NCI-H82 (cell line): ENCODE measurements at regions not wholly inside any gene's neighbourhood (a gene's known extent, or its start where the extent isn't known, plus 50 kb on each side); places are given as distances from the start of the nearest gene placed in this dataset.
A peak's percentile ranks its signal among the peaks of the same experiment; 100 is the strongest.
"Not testable (repeated sequence)": the region's sequence is repeated elsewhere in the genome, so short reads cannot be mapped to it uniquely, and the experiment has no call there.

Experiments
- DNase-seq: peaks from one replicate; lab custom pipeline; 2025; lab: John Stamatoyannopoulos, UW

DNA sequence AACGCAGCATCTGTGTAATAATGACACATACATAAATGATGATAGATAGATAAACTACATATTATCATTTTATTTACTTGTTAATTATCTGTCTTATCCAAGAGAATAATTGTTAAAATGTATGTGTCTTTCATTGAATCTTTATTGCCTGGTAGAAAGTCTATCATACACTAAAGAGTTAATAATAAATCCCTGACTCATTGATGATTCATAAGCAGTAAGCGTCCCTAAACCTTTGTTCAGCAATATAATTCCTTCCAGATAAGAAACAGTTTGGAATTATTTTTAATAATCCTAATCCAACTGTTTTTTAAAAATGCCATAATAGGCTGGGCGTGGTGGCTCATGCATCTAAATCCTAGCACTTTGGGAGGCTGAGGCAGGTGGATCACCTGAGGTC lies 655.6 kb upstream of the CNTN5 start:
- DNase-seq = no peak

GRCh38 chr11:98365941-98366340 lies 654.8 kb upstream of the CNTN5 start:
- no peak for DNase-seq

DNA sequence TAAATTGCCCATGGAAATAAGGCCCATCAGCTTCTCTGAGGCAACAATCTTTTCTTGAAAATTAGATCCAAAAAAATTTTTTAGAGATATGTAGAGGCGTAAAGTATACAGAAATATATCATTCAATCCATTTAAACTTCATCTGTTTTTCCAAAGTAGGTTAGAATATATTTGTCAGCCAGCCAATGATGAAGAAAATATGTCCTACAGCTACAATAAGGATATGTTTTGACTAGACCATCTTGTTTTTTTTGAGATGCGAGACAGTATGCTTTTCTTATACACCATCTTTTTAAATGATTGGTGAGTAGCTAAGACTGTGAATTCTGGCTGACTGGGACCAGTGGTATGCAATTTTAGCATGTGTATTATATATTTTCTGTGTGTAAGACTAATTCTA lies 630.4 kb upstream of the CNTN5 start:
- DNase-seq = no peak

GRCh38 chr11:98394500-98394899 lies 626.2 kb upstream of the CNTN5 start:
- DNase-seq = not testable (repeated sequence)

DNA sequence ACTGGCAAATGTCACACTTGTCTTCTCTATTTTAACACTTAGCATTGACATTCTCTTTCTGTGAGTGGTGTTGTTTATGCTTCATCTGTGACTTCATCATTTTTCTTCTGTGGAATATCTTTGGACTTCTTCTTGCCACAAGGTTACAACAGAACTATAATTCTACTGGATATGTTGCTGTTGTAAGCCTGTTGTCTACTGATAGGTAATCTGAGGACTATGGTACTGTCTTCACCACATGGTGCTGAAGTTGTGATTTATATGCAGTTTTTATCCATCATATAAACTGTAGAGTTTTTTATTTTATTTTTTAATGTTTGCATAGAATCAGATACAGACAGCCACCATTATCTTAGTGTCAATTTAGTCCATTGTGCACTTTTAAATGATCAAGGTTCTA lies 622.2 kb upstream of the CNTN5 start:
- DNase-seq = no peak

DNA sequence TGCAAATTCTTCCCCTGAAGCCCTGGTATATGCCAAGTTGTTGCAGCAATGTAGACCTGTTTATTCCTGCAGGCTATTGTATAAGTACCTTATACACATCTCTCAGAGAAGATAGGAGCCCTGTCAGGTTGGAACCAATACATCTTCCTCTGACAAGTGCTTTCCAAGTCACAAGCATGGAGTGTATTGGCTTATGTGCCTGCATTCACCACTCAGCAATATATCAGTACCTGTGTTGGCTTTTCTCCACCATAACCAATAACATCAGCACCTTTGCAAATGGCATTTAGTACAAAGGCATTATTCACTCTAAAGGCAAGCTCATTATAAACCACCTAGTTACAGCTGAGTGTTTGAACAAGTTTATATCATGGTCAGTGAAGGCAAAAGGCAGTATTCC lies 611.7 kb upstream of the CNTN5 start:
- no peak for DNase-seq

DNA sequence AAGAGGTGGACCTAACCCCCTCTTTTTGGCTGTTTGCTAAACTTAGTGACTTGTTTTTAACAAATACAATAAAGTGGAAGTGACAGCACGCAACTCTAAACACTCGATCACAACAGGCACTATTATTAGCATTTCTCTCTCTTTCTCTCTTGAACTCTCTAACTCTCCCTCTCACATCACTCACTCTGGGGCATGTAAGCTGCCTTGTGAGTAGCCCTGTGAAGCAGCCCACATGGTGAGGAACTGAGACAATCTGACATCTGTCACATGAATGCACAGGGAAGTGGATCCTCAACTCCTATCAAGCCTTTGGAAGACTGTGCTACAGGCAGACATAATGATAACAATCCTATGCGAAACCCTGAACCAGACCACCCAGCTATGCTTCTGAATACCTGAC lies 609.0 kb upstream of the CNTN5 start:
- peak; percentile 36 for DNase-seq

DNA sequence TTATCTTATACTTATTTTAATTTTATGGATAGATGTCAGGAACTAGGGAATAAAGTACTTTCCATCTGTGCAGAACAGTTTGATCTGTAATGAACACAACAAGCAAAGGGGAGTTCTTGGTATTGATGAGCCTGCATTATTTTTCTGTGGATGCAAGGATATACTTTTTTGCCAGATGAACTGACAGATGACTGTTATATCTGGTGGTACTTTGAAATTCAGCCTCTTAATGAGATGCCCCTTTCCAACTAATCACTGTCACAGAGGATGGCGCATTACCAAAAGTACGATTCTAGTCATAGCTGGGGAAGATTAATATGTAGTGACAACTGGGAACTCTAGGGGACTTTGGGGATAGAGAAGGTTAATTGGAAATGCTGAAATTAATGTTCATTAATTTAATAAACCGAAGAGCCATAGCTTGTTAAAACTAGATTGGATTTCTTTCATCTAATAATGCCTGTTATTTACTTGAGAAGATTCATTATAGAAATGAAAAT lies 603.4 kb upstream of the CNTN5 start:
- DNase-seq = no peak

- no peak for DNase-seq
Observed at GRCh38 chr11:98423933-98424332, 596.8 kb upstream of the CNTN5 start.

- not testable (repeated sequence) for DNase-seq
Observed at GRCh38 chr11:98424773-98425172, 596.0 kb upstream of the CNTN5 start.

DNA sequence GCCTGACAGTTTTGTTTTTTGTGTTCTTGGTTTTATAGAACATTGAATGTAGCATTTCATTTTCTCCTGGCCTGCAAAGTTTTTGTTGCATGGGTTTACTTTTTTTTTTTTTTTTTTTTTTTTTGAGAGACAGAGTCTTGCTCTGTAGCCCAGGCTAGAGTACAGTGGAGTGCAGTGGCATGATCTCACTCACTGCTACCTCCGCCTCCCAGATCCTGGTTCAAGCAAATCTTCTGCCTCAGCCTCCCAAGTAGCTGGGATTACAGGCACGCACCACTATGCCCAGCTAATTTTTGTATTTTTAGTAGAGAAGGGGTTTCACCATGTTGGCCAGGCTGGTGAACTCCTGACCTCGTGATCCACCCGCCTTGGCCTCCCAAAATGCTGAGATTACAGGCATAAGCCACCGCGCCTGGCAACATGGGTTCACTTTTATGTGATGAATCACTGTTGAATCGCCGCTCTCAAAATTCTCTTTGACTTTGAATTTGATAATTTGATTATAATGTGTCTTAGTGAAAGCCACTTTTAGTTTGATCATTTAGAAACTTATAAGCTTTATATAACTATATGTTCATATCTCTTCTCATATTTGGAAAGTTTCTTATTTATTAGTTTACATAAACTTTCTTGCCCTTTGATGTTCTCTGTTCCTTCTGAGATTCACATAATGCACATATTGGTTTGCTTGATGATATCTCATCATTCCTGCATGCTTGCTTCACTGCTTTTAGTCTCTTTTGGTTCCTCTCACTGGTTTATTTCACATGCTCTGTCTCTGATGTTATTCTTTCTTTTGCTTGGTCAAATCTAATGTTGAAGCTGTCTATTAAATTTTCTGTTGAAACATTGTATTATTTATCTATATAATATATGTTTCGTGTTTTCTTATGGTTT lies 589.0 kb upstream of the CNTN5 start:
- DNase-seq = no peak

- no peak for DNase-seq
Observed at GRCh38 chr11:98434296-98434695, 586.5 kb upstream of the CNTN5 start.

DNA sequence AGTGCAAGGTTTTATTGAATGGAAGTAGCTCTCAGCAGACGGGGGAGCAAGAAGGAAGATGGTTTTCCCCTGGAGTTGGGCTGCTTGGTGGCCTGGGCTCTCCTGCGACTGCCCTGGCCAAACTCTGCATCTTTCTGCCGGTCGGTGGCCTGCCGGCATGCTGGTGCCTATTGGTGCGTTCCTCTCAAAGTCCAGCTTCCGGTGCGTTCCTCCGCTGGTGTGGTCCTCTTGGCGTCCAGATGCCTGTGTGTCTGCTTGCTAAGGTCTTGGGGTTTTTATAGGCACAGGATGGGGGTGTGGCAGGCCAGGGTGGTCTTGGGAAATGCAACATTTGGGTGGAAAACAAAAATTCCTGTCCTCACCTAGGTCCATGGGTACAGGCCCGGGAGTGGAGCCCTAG lies 567.4 kb upstream of the CNTN5 start:
- DNase-seq = no peak

GRCh38 chr11:98455500-98456307 lies 565.0 kb upstream of the CNTN5 start:
- DNase-seq = peak; percentile 24

DNA sequence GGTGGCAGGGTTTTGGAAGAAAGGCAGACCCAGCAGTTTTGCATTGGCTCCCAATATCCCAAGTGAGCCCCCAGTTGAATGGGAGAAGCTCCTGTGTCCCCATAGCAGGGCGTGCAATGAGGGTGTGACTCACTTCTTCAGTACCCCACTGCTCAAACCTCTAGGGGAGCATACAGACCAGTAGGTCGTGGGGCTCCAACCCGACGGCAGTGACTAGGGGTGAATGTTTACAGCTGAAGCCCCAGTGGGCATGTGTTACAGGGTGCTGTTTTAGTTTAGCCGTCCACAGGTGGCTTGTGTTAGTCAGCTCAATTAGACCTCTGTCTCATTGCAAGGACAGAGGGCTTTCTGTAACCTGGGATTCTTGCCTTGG lies 564.5 kb upstream of the CNTN5 start:
- DNase-seq = no peak

- DNase-seq = no peak
Observed at GRCh38 chr11:98495016-98495415, 525.7 kb upstream of the CNTN5 start.

DNA sequence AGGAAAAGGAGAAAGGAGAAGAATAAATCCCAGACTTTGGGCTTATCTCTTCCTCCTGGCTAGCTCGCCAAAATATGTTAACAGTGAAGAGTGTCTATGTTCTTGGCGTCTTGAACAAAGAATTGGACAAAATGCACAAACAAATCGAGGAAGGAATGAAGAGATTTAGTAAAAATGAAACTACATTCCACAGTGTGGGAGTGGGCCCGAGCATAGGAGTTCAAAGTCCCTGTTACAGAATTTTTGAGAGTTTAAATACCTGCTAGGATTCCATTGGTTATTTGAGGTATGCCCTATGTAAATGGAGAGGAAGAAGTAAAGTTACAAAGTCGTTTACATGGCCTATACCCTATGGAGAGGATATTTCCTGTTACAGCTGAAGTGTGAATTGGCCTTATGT lies 525.1 kb upstream of the CNTN5 start:
- no peak for DNase-seq

DNA sequence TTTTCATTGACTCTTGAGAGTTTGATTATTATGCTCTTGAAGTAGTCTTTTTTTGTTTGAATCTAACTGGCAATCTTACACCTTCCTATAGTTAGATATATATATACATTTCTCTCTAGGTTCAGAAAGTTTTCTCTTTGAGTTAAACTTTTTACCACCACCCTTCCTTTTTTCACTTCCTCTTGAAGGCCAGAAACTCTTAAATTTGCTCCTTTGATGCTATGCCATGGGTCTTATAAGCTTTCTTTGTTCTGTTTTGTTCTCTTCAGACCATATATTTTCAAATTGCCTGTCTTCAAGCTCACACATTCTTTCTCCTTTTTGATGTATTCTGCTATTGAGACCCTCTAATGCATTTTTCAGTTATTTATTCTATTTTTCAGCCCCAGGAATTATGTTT lies 513.5 kb upstream of the CNTN5 start:
- DNase-seq = no peak

DNA sequence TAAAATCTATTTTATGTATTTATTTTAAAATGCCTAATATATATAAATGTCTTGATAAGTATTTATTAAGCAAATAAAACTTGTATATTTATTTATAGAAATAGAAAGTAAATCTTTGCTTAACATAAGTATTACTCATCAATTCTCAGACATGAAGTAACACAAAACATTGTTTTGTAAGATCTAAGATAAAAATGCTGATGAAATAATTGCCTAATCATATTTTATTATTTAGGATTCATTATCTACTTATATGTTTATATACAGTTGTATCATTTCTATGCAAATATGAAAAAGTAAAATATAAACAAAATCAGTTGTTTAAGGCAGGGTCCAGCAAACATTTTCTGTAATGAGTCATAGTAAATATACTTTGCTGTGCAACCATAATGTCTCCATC lies 507.8 kb upstream of the CNTN5 start:
- DNase-seq = no peak

DNA sequence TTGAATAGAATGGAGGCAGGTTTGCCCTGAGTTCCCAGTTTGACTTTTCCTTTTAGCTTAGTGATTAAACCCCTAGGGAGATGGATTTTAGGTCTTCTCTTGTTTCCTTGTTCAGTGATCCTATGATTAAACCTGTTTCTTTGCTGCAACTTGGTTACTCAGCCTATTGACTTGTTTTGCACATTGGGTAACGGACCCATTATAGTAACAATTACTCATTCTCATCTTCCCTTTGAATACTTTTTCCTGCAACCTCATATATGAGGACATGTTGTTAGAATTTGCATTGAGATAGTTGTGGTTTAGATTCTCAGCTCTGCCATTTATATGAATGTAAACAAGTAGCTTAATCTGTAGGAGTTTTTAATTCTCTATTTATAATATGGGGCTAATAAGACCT lies 489.2 kb upstream of the CNTN5 start:
- no peak for DNase-seq

DNA sequence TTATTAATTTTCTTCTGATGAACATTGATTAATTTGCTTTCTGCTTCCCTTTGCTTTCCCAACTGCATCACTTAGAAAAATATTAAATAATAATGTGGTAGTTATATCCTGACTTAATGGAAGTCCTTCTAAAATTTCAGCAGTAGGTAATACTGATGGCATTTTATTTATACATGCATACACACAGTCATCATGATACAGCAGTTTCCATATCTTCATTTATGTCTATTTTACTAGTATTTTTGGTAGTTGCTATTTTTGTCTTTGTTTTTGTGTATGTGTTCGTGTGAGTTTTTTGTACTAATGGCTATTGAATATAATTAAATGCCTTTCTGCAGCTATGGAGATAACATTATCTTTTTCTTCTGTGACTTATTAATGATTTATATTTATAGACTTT lies 484.7 kb upstream of the CNTN5 start:
- DNase-seq = no peak

GRCh38 chr11:98538358-98538757 lies 482.4 kb upstream of the CNTN5 start:
- not testable (repeated sequence) for DNase-seq

GRCh38 chr11:98545544-98546175 lies 475.1 kb upstream of the CNTN5 start:
- DNase-seq = no peak
